ENCODE measurements at regions not wholly inside any gene's neighbourhood (a gene's known extent, or its start where the extent isn't known, plus 50 kb on each side); places are given as distances from the start of the nearest gene placed in this dataset.

DNA sequence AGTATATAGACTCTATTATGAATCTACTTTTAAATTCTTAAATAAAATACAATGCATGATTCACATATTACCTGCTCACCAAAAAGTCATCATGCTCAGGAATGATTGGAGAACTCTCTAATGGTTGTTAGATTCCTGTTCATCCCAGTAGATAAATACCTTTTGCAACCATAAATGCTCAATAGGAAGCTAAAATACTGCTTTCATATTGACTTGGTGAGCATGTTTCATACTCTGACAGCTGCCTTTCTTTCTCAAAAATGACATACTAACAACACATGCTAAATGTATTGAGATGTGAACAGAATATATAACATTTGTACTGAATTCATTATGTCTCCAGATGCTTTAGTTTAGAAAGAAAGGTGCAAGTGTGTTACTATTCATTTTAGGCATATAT is 79.6 kb upstream of the SLCO6A1 start:
- TF ChIP-seq, protein P1, sequence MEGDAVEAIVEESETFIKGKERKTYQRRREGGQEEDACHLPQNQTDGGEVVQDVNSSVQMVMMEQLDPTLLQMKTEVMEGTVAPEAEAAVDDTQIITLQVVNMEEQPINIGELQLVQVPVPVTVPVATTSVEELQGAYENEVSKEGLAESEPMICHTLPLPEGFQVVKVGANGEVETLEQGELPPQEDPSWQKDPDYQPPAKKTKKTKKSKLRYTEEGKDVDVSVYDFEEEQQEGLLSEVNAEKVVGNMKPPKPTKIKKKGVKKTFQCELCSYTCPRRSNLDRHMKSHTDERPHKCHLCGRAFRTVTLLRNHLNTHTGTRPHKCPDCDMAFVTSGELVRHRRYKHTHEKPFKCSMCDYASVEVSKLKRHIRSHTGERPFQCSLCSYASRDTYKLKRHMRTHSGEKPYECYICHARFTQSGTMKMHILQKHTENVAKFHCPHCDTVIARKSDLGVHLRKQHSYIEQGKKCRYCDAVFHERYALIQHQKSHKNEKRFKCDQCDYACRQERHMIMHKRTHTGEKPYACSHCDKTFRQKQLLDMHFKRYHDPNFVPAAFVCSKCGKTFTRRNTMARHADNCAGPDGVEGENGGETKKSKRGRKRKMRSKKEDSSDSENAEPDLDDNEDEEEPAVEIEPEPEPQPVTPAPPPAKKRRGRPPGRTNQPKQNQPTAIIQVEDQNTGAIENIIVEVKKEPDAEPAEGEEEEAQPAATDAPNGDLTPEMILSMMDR (IDR thresholded peaks at IDR 0.05; ENCODE audit: low read depth, low read length, poor library complexity, severe bottlenecking), result no peak
- no peak for TF ChIP-seq EZH2phosphoT487 (IDR thresholded peaks at IDR 0.05; ENCODE audit: borderline replicate concordance, low read length)
